ENCODE measurements at regions not wholly inside any gene's neighbourhood (a gene's known extent, or its start where the extent isn't known, plus 50 kb on each side); places are given as distances from the start of the nearest gene placed in this dataset.
A peak's percentile ranks its signal among the peaks of the same experiment; 100 is the strongest.

GRCh38 chrX:116806288-116806802, 343.6 kb upstream of the CT83 start:
- Histone ChIP-seq H3T11ph (ENCODE audit: low read length) (no peak overlapping the region), H4K5ac (ENCODE audit: insufficient read length, low read depth, low read length) (no peak overlapping the region), H3K4ac (ENCODE audit: low read depth, low read length) (no peak overlapping the region), H4K20me1 (ENCODE audit: control insufficient read depth, insufficient read depth, insufficient read length) (no peaks in the 10 kb centered on the region), H3K23me2 (ENCODE audit: insufficient read length, low read depth, low read length, poor library complexity, severe bottlenecking) (no peaks in the 10 kb centered on the region), H3K79me2 (ENCODE audit: insufficient read depth, low read length) (no peaks in the 10 kb centered on the region), H2AK5ac (ENCODE audit: insufficient read length, low read length) (no peak overlapping the region), H2AFZ (ENCODE audit: low read length) (no peak overlapping the region), H2BK120ac (ENCODE audit: low read depth, low read length, poor library complexity, severe bottlenecking) (no peak overlapping the region), H3K9ac (ENCODE audit: extremely low read depth, insufficient read length, low read length) (no peak overlapping the region), H3K79me1 (ENCODE audit: insufficient read depth, low read depth, low read length, poor library complexity, severe bottlenecking) (no peaks in the 10 kb centered on the region), H3K27ac (ENCODE audit: insufficient read length, low read depth, low read length) (no peak overlapping the region), H3K23ac (ENCODE audit: insufficient read length, low read depth, low read length) (no peak overlapping the region), H2BK20ac (ENCODE audit: low read depth, low read length, poor library complexity, severe bottlenecking) (no peak overlapping the region), H3K4me2 (ENCODE audit: insufficient read depth, insufficient read length, low read length) (no peak overlapping the region), H2BK5ac (ENCODE audit: insufficient read length, low read length) (no peak overlapping the region), H3K4me1 (ENCODE audit: insufficient read depth, low read length) (no peaks in the 10 kb centered on the region), H3K27me3 (ENCODE audit: insufficient read depth, low read length) (no peaks in the 10 kb centered on the region), H3K9me3 (ENCODE audit: control insufficient read depth, low read depth, low read length) (no peaks in the 10 kb centered on the region), H2BK15ac (ENCODE audit: low read depth, low read length) (no peak overlapping the region), H3K18ac (ENCODE audit: insufficient read length, low read depth, low read length) (no peak overlapping the region), H3K56ac (ENCODE audit: insufficient read length, low read depth, low read length) (no peak overlapping the region), H4K91ac (ENCODE audit: insufficient read length, low read depth, low read length) (no peak overlapping the region), H3K14ac (ENCODE audit: insufficient read depth, low read length) (no peak overlapping the region), H2BK12ac (ENCODE audit: insufficient read length, low read depth, low read length) (no peak overlapping the region), H4K8ac (replicated peaks; ENCODE audit: insufficient read length, low read depth, low read length) (no peak overlapping the region)
- DNase-seq: peak; percentile 55
- no CpG with 5 or more reads among the region's 1 CpG for WGBS (ENCODE audit: extremely low coverage, insufficient read length, low lambda C conversion rate)
- Mint-ChIP-seq H3K4me3 (no peak overlapping the region), H3K36me3 (ENCODE audit: insufficient read depth in 1 of 3, low read depth in 3 of 3) (peaks cover 65 to 70% (median 67%) of the 10 kb centered on the region in 3 experiments), H3K9me3 (peaks cover 49 to 64% of the 10 kb centered on the region in 2 experiments; a peak in 4 of 5 replicates), H3K27ac (no peak overlapping the region), H3K4me1 (peaks cover 2 to 19% of the 10 kb centered on the region in 2 experiments), H3K27me3 (ENCODE audit: low read depth) (no peaks in the 10 kb centered on the region)
- TF ChIP-seq CTCF (conservative IDR thresholded peaks at IDR 0.05): no peak
